PC-3 (cell line): ENCODE measurements at regions not wholly inside any gene's neighbourhood (a gene's known extent, or its start where the extent isn't known, plus 50 kb on each side); places are given as distances from the start of the nearest gene placed in this dataset.

ENCODE experiments used
- CTCF ChIP-seq: fragments of 300-600 bp; sonication (generic); conservative IDR thresholded peaks from 2 replicates; pipeline ENCODE4 v1.5.1; 2017; ENCODE audit warnings: antibody characterized with exemption, low read depth, mild to moderate bottlenecking, low read length
- EZH2 ChIP-seq: fragments of 300-600 bp; sonication (generic); IDR thresholded peaks from one replicate; pipeline ENCODE4 v1.6.1; 2017; ENCODE audit warnings: antibody characterized with exemption, mild to moderate bottlenecking, low read length; ENCODE audit not compliant: unreplicated experiment
- EZH2phosphoT487 ChIP-seq: fragments of 300-600 bp; sonication (generic); IDR thresholded peaks from 2 replicates; pipeline ENCODE4 v1.6.1; 2018; ENCODE audit warnings: mild to moderate bottlenecking, antibody characterized with exemption, low read length, borderline replicate concordance

- TF ChIP-seq CTCF (no peak), EZH2phosphoT487 (no peak), EZH2 (no peak)
These were observed 568.8 kb upstream of the SEMA6A start for GRCh38 chr5:117143406-117143805.
